ENCODE measurements at regions not wholly inside any gene's neighbourhood (a gene's known extent, or its start where the extent isn't known, plus 50 kb on each side); places are given as distances from the start of the nearest gene placed in this dataset.

DNA sequence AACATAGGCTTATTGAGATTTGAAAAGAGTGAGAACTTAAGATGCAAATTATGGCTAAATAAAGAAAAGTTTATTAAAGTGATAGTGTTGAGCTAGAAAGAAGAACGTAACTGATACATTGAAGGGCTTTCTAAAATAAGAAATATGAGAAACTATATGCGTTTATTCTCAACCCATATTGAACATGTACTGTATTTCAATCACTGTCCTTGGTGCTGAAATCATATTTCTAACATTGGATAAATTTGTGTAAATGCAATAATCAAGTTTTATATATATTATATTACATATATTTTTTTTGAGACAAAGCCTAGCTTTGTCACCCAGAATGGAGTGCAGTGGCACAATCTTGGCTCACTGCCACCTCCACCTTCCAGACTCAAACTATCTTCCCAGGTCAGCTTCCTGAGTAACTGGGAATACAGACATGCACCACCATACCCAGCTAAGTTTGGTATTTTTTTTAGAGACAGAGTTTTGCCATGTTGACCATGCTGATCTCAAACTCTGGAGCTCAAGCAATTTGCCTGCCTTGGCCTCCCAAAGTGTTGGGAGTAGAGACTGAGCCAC lies 1065.8 kb downstream of the REEP3 start:
- H3K9me3 ChIP-seq = no peaks in the 10 kb centered on the region; the same call in none of the 2 replicates
- no peaks in the 10 kb centered on the region for H3K4me1 ChIP-seq
- H3K4me3 Mint-ChIP-seq (ENCODE audit: unreplicated experiment) = no peak overlapping the region
- ChIA-PET POLR2A (no interaction called here), CTCF (no interaction called here)
- H3K9me3 Mint-ChIP-seq (ENCODE audit: unreplicated experiment) = no peaks in the 10 kb centered on the region
- TF ChIP-seq, protein P1, sequence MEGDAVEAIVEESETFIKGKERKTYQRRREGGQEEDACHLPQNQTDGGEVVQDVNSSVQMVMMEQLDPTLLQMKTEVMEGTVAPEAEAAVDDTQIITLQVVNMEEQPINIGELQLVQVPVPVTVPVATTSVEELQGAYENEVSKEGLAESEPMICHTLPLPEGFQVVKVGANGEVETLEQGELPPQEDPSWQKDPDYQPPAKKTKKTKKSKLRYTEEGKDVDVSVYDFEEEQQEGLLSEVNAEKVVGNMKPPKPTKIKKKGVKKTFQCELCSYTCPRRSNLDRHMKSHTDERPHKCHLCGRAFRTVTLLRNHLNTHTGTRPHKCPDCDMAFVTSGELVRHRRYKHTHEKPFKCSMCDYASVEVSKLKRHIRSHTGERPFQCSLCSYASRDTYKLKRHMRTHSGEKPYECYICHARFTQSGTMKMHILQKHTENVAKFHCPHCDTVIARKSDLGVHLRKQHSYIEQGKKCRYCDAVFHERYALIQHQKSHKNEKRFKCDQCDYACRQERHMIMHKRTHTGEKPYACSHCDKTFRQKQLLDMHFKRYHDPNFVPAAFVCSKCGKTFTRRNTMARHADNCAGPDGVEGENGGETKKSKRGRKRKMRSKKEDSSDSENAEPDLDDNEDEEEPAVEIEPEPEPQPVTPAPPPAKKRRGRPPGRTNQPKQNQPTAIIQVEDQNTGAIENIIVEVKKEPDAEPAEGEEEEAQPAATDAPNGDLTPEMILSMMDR (IDR thresholded peaks at IDR 0.05; ENCODE audit: insufficient read depth in 1 of 2, low read depth in 1 of 2, low read length in 1 of 2, severe bottlenecking in 1 of 2, unreplicated experiment in 1 of 2) = no peak
- intact Hi-C loops (cut with micrococcal nuclease; ENCODE audit: unreplicated experiment) = no loop called here
- no peaks in the 10 kb centered on the region for H3K27me3 ChIP-seq (replicated peaks; ENCODE audit: control insufficient read depth, insufficient read depth, low read length)
- no peak for DNase-seq
- no peak overlapping the region for H3K27ac Mint-ChIP-seq (ENCODE audit: unreplicated experiment)
- no TSS peak for BruUV-seq (replicated peaks)
- no peaks in the 10 kb centered on the region for H3K36me3 ChIP-seq (ENCODE audit: control insufficient read depth, insufficient read depth, low read length)
- peaks cover 11% of the 10 kb centered on the region for H3K27me3 Mint-ChIP-seq (ENCODE audit: insufficient read depth, unreplicated experiment)
- no peaks in the 10 kb centered on the region for H3K36me3 Mint-ChIP-seq (ENCODE audit: insufficient read depth, unreplicated experiment)
- H3K4me1 Mint-ChIP-seq (ENCODE audit: low read depth, unreplicated experiment) = no peaks in the 10 kb centered on the region
- no peak overlapping the region for H3K4me3 ChIP-seq (ENCODE audit: low read depth, low read length)

DNA sequence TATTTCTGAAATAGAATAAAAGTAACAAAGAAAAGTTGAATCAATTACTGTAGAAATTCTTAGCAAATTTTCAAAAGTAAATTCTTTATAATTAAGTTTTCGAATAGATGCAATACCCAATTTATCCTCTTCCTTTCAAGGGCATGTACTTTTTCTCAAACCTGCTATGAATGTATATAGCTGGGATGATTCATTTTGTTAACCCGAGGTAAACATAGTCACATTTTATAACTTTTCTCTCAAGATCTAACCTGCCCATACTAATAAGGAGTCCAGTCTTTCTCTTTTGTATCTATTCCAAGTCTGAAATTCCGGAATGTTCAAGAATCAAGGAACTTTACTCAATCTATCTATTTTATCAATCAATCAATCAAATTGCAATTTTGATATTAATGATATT lies 1072.9 kb downstream of the REEP3 start:
- H3K4me3 Mint-ChIP-seq (ENCODE audit: unreplicated experiment) = no peak overlapping the region

DNA sequence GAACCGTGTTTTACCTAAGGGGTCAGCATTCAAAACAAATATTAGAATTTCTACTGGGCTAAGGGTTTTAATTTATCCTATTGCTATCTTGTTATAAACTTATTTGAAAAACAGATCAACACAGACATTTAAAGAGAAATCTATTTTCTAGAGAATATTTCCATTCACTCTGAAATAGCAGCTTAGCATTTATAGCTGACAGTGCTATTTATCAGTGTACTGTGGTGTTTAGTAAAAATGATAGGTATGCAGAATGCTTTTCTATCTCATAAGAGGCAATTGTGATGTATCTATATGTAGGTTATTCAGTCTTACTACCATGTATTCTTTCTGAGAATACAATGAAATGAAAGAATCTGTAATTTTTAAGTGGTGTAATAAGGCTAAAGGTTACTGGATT lies 1077.4 kb downstream of the REEP3 start:
- ChIA-PET POLR2A (no interaction called here), CTCF (no interaction called here)
- Mint-ChIP-seq H3K27ac (ENCODE audit: unreplicated experiment) (no peak overlapping the region), H3K4me1 (ENCODE audit: low read depth, unreplicated experiment) (no peaks in the 10 kb centered on the region), H3K36me3 (ENCODE audit: insufficient read depth, unreplicated experiment) (no peaks in the 10 kb centered on the region), H3K4me3 (ENCODE audit: unreplicated experiment) (no peak overlapping the region), H3K9me3 (ENCODE audit: unreplicated experiment) (no peaks in the 10 kb centered on the region), H3K27me3 (ENCODE audit: insufficient read depth, unreplicated experiment) (peaks cover 7% of the 10 kb centered on the region)
- no peak overlapping the region for H3K4me3 ChIP-seq (ENCODE audit: low read depth, low read length)
- H3K36me3 ChIP-seq (ENCODE audit: control insufficient read depth, insufficient read depth, low read length) = no peaks in the 10 kb centered on the region
- intact Hi-C loops (cut with micrococcal nuclease; ENCODE audit: unreplicated experiment) = no loop called here
- H3K9me3 ChIP-seq = no peaks in the 10 kb centered on the region
- DNase-seq = no peak
- H3K4me1 ChIP-seq = no peaks in the 10 kb centered on the region
- BruUV-seq (replicated peaks) = no TSS peak
- H3K27me3 ChIP-seq (replicated peaks; ENCODE audit: control insufficient read depth, insufficient read depth, low read length) = no peaks in the 10 kb centered on the region
- TF ChIP-seq, protein P1 (IDR thresholded peaks at IDR 0.05; ENCODE audit: insufficient read depth in 1 of 2, low read depth in 1 of 2, low read length in 1 of 2, severe bottlenecking in 1 of 2, unreplicated experiment in 1 of 2) = no peak

More for the DNA sequence above, 1072.9 kb downstream of the REEP3 start:
- Histone ChIP-seq H3K36me3 (ENCODE audit: control insufficient read depth, insufficient read depth, low read length) (no peaks in the 10 kb centered on the region), H3K4me1 (no peaks in the 10 kb centered on the region), H3K27me3 (replicated peaks; ENCODE audit: control insufficient read depth, insufficient read depth, low read length) (no peaks in the 10 kb centered on the region), H3K4me3 (ENCODE audit: low read depth, low read length) (no peak overlapping the region), H3K9me3 (no peaks in the 10 kb centered on the region)
- no peaks in the 10 kb centered on the region for H3K4me1 Mint-ChIP-seq (ENCODE audit: low read depth, unreplicated experiment)
- TF ChIP-seq, protein P1 (IDR thresholded peaks at IDR 0.05; ENCODE audit: insufficient read depth in 1 of 2, low read depth in 1 of 2, low read length in 1 of 2, severe bottlenecking in 1 of 2, unreplicated experiment in 1 of 2) = no peak
- intact Hi-C loops (cut with micrococcal nuclease; ENCODE audit: unreplicated experiment) = no loop called here
- ChIA-PET CTCF (no interaction called here), POLR2A (no interaction called here)
- H3K27ac Mint-ChIP-seq (ENCODE audit: unreplicated experiment) = no peak overlapping the region
- H3K27me3 Mint-ChIP-seq (ENCODE audit: insufficient read depth, unreplicated experiment) = peaks cover 5% of the 10 kb centered on the region
- H3K36me3 Mint-ChIP-seq (ENCODE audit: insufficient read depth, unreplicated experiment) = no peaks in the 10 kb centered on the region
- DNase-seq = no peak
- BruUV-seq (replicated peaks) = no TSS peak
- H3K9me3 Mint-ChIP-seq (ENCODE audit: unreplicated experiment) = no peaks in the 10 kb centered on the region

All from Caco-2 (cell line).